ENCODE measurements at regions not wholly inside any gene's neighbourhood (a gene's known extent, or its start where the extent isn't known, plus 50 kb on each side); places are given as distances from the start of the nearest gene placed in this dataset.

- TF ChIP-seq CTCF (IDR thresholded peaks at IDR 0.05) (no peak), POLR2A (IDR thresholded peaks at IDR 0.05) (no peak), POLR2AphosphoS5 (IDR thresholded peaks at IDR 0.05) (no peak), EP300 (IDR thresholded peaks at IDR 0.05; ENCODE audit: low read depth) (no peak)
Measured at GRCh38 chr15:31733424-31733823, 296.9 kb upstream of the CHRNA7 start.

Measured in transverse colon (tissue), 4 donors.